K562 (cell line): ENCODE measurements at regions not wholly inside any gene's neighbourhood (a gene's known extent, or its start where the extent isn't known, plus 50 kb on each side); places are given as distances from the start of the nearest gene placed in this dataset.

Experiments used
- BRD4 ChIP-seq: fragments of 200-600 bp; sonication (generic); IDR thresholded peaks from 2 replicates; pipeline ENCODE4 v1.6.1; 2017; ENCODE audit warnings: inconsistent platforms
- CLOCK ChIP-seq: fragments of 250-450 bp; sonication (Bioruptor Pico); IDR thresholded peaks from 2 replicates; pipeline ENCODE4 v1.4.0; 2020; ENCODE audit warnings: mild to moderate bottlenecking, moderate library complexity, borderline replicate concordance
- CTBP1 ChIP-seq: fragments of 450-650 bp; IDR thresholded peaks from 2 replicates; pipeline ENCODE4 v1.6.1; 2016; ENCODE audit warnings: borderline replicate concordance
- E2F3 ChIP-seq: fragments of 250-450 bp; sonication (Bioruptor Pico); IDR thresholded peaks from 2 replicates; pipeline ENCODE4 v1.4.0; 2020; ENCODE audit warnings: mild to moderate bottlenecking
- FOXK1 ChIP-seq: sonication (generic); formaldehyde crosslinking; IDR thresholded peaks from 2 replicates; pipeline ENCODE4 v1.8.0; 2022; ENCODE audit warnings: missing genetic modification reagents, mild to moderate bottlenecking, borderline replicate concordance
- GTF2A2 ChIP-seq: IDR thresholded peaks from 2 replicates; pipeline ENCODE4 v1.6.1; 2016; ENCODE audit warnings: mild to moderate bottlenecking, missing genetic modification characterization, missing compliant biosample characterization
- NFIC ChIP-seq: fragments of 450-650 bp; IDR thresholded peaks from 2 replicates; pipeline ENCODE4 v1.6.1; 2017; ENCODE audit warnings: mild to moderate bottlenecking, inconsistent platforms
- SETDB1 ChIP-seq: IDR thresholded peaks from one replicate; pipeline ENCODE4 v1.6.1; 2012; ENCODE audit warnings: low read length, control low read depth, inconsistent platforms
- SMARCA5 ChIP-seq: fragments of 450-650 bp; IDR thresholded peaks from 2 replicates; pipeline ENCODE4 v1.6.1; 2016
- SRSF9 ChIP-seq: fragments of 200-400 bp; formaldehyde crosslinking; IDR thresholded peaks from 2 replicates; pipeline ENCODE4 v1.6.1; 2017; ENCODE audit warnings: low read depth, low read length, borderline replicate concordance
- TAF7 ChIP-seq: fragments of 450-650 bp; IDR thresholded peaks from 2 replicates; pipeline ENCODE4 v1.6.1; 2016; ENCODE audit warnings: missing genetic modification characterization, missing compliant biosample characterization
- ZBTB8A ChIP-seq: fragments of 450-650 bp; IDR thresholded peaks from 2 replicates; pipeline ENCODE4 v1.6.1; 2018; ENCODE audit warnings: mild to moderate bottlenecking, moderate library complexity; ENCODE audit not compliant: partially characterized antibody
- ZFPM2 ChIP-seq: fragments of 250-450 bp; sonication (Bioruptor Pico); IDR thresholded peaks from 2 replicates; pipeline ENCODE4 v1.5.1; 2022; ENCODE audit warnings: mild to moderate bottlenecking
- ZNF197 ChIP-seq: fragments of 200-800 bp; sonication (Bioruptor generic); IDR thresholded peaks from 2 replicates; pipeline ENCODE4 v1.6.1; 2016; ENCODE audit warnings: low read depth, missing genetic modification characterization, missing compliant biosample characterization
- ZNF253 ChIP-seq: fragments of 250-450 bp; sonication (Bioruptor Pico); conservative IDR thresholded peaks from 2 replicates; pipeline ENCODE4 v1.6.1; 2021; ENCODE audit warnings: mild to moderate bottlenecking
- ZNF583 ChIP-seq: fragments of 250-450 bp; sonication (Bioruptor Pico); IDR thresholded peaks from 2 replicates; pipeline ENCODE4 v1.4.0; 2020
- ZNF75A ChIP-seq: fragments of 450-650 bp; formaldehyde crosslinking; IDR thresholded peaks from 2 replicates; pipeline ENCODE4 v1.4.0; 2020; ENCODE audit warnings: mild to moderate bottlenecking
- TF ChIP-seq, protein P1 (sequence below): fragments of 250-450 bp; sonication (Bioruptor Pico); IDR thresholded peaks from 2 replicates; pipeline ENCODE4 v1.5.0; 2021
- TF ChIP-seq, protein P2 (sequence below): fragments of 450-650 bp; formaldehyde crosslinking; IDR thresholded peaks from 2 replicates; pipeline ENCODE4 v1.4.0; 2022; ENCODE audit warnings: mild to moderate bottlenecking, moderate library complexity
- TF ChIP-seq, protein P3 (sequence below): fragments of 200-800 bp; sonication (Bioruptor generic); IDR thresholded peaks from 2 replicates; pipeline ENCODE4 v1.6.1; 2017; ENCODE audit warnings: missing genetic modification characterization, missing compliant biosample characterization
- TF ChIP-seq, protein P4 (sequence below): fragments of 450-650 bp; formaldehyde crosslinking; IDR thresholded peaks from 2 replicates; pipeline ENCODE4 v1.4.0; 2020; ENCODE audit warnings: mild to moderate bottlenecking, moderate library complexity
- TF ChIP-seq, protein P5 (sequence below), 2 experiments: IDR thresholded peaks; 2 replicates each; pipeline ENCODE4 v1.6.1; 2011; ENCODE audit warnings: borderline replicate concordance in 1 of 2, control low read depth in 1 of 2, low read depth in 1 of 2, low read length in 1 of 2, mild to moderate bottlenecking in 1 of 2, mixed read lengths in 1 of 2, moderate library complexity in 1 of 2; ENCODE audit not compliant: insufficient read depth in 1 of 2, insufficient read length in 1 of 2, poor library complexity in 1 of 2, severe bottlenecking in 1 of 2; ENCODE audit errors: extremely low read depth in 1 of 2

- TF ChIP-seq, protein P1, sequence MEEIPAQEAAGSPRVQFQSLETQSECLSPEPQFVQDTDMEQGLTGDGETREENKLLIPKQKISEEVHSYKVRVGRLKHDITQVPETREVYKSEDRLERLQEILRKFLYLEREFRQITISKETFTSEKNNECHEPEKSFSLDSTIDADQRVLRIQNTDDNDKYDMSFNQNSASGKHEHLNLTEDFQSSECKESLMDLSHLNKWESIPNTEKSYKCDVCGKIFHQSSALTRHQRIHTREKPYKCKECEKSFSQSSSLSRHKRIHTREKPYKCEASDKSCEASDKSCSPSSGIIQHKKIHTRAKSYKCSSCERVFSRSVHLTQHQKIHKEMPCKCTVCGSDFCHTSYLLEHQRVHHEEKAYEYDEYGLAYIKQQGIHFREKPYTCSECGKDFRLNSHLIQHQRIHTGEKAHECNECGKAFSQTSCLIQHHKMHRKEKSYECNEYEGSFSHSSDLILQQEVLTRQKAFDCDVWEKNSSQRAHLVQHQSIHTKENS (CRISPR knock-in tag) = peak; percentile 83; the same call in 1 of the 2 replicates
- TF ChIP-seq, protein P2, sequence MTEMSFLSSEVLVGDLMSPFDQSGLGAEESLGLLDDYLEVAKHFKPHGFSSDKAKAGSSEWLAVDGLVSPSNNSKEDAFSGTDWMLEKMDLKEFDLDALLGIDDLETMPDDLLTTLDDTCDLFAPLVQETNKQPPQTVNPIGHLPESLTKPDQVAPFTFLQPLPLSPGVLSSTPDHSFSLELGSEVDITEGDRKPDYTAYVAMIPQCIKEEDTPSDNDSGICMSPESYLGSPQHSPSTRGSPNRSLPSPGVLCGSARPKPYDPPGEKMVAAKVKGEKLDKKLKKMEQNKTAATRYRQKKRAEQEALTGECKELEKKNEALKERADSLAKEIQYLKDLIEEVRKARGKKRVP = peak; percentile 92
- TF ChIP-seq CTBP1 (no peak), GTF2A2 (tag) (peak; percentile 96), FOXK1 (no peak), SMARCA5 (no peak), SRSF9 (no peak), SETDB1 (no peak), CLOCK (CRISPR knock-in tag) (peak; percentile 91), ZNF253 (CRISPR knock-in tag) (peak; percentile 82; the same call in 1 of the 2 replicates), TAF7 (peak; percentile 94), NFIC (peak; percentile 73), ZNF583 (peak; percentile 98), ZFPM2 (peak; percentile 92; the same call in 1 of the 2 replicates), ZNF197 (CRISPR knock-in tag) (peak; percentile 98), ZBTB8A (no peak), E2F3 (CRISPR knock-in tag) (peak; percentile 98), ZNF75A (CRISPR knock-in tag) (peak; percentile 81), BRD4 (no peak)
- TF ChIP-seq, protein P3, sequence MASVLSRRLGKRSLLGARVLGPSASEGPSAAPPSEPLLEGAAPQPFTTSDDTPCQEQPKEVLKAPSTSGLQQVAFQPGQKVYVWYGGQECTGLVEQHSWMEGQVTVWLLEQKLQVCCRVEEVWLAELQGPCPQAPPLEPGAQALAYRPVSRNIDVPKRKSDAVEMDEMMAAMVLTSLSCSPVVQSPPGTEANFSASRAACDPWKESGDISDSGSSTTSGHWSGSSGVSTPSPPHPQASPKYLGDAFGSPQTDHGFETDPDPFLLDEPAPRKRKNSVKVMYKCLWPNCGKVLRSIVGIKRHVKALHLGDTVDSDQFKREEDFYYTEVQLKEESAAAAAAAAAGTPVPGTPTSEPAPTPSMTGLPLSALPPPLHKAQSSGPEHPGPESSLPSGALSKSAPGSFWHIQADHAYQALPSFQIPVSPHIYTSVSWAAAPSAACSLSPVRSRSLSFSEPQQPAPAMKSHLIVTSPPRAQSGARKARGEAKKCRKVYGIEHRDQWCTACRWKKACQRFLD (CRISPR knock-in tag) = peak; percentile 99
- TF ChIP-seq, protein P4, sequence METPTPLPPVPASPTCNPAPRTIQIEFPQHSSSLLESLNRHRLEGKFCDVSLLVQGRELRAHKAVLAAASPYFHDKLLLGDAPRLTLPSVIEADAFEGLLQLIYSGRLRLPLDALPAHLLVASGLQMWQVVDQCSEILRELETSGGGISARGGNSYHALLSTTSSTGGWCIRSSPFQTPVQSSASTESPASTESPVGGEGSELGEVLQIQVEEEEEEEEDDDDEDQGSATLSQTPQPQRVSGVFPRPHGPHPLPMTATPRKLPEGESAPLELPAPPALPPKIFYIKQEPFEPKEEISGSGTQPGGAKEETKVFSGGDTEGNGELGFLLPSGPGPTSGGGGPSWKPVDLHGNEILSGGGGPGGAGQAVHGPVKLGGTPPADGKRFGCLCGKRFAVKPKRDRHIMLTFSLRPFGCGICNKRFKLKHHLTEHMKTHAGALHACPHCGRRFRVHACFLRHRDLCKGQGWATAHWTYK (CRISPR knock-in tag) = peak; percentile 98
- TF ChIP-seq, protein P5, sequence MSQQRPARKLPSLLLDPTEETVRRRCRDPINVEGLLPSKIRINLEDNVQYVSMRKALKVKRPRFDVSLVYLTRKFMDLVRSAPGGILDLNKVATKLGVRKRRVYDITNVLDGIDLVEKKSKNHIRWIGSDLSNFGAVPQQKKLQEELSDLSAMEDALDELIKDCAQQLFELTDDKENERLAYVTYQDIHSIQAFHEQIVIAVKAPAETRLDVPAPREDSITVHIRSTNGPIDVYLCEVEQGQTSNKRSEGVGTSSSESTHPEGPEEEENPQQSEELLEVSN (IDR thresholded peaks at IDR 0.05; ENCODE audit: borderline replicate concordance in 1 of 2, extremely low read depth in 1 of 2, insufficient read depth in 1 of 2, insufficient read length in 1 of 2, low read depth in 1 of 2, low read length in 1 of 2, poor library complexity in 1 of 2, severe bottlenecking in 1 of 2) = no peak
These were observed 190.8 kb upstream of the PARD3B start (continued) for GRCh38 chr2:204354442-204354856.
